Right forelimb (tissue), 1 donor: ENCODE measurements at regions not wholly inside any gene's neighbourhood (a gene's known extent, or its start where the extent isn't known, plus 50 kb on each side); places are given as distances from the start of the nearest gene placed in this dataset.

Experiments used
- DNase-seq: peaks from one replicate; pipeline ENCODE4 v3.0.0-alpha.2; 2018

DNA sequence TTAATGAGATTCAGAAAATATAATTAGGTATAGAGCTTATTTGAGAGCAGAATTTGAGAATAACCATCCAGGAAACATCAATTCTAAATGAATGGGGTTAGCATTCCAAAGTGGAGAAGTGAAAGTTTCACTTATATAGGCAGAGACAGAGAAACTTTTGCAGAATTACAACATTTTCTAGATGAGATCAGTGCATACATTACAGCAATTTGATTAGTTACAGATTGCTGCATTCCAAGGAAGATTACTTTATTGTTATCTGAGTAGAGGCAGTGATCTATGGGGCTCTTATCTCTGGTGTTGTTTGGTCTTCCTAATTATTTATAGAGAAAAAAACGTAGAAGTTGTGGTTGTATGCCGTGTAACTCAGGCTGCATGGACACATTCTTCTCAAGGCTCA is 373.8 kb upstream of the SYT4 start:
- no peak for DNase-seq

DNA sequence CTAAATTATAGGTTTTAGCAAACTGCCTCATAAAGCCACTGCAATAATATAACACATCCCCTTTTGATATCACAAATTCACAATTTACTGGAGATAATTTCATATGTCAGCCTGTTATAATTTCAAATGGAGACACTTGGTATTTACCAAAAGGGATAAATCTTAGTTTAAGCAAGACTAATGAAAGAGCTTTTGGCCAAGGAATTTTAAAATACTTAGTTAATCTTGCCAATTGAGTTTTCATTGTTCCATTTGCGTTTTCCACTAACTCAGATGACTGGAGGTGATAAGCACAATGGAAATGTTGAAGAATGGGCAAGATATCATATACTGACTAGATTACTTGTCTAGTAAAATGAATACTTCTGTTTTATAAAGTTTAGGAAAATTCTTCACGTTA is 379.3 kb upstream of the SYT4 start:
- no peak for DNase-seq

GRCh38 chr18:43661570-43661969 is 384.3 kb upstream of the SYT4 start:
- no peak for DNase-seq

DNA sequence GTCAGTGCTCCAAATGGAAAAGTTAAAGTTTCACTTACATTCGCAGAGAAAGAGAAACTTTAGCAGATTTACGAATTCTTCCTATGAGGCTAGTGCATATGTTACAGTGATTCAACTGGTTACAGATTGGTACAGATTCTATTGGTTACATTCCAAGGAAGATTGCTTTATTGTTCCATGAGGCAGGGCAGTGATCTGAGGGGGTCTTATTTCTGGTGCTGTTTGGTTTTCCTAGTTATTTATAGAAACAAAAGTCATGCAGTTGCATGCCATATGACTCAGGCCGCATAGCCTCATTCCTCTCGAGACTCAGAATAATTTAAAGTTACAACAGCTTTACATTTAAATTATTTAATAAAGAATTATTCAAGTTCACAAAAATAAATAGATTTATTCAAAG is 385.4 kb upstream of the SYT4 start:
- no peak for DNase-seq

- DNase-seq: no peak
Measured at GRCh38 chr18:43663159-43663558, 385.9 kb upstream of the SYT4 start.

DNA sequence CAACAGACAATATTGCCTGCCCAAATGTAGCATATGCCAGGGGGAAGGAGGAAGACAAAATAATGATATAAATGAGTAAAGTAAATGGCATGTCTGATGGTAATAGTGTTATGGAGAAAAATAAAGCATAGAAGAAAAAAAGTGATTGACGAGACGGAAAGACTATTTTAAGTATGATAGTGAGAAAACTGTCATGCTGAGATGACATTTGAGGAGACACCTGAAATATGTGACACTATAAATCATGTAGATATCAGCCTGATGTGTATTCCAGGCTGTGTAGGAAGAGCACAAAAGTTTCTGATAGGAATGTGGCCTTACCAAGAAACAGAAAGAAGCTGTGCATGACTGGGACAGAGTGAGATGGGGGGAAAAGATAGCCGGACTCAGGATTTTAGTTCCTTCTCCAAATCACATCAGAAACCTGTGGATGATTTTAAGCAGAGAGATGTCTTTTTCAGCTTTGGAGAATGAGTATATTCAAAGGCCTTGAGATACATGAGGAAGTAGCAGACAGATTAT is 387.3 kb upstream of the SYT4 start:
- DNase-seq: no peak

- DNase-seq: no peak
Measured at GRCh38 chr18:43665105-43665788, 388.0 kb upstream of the SYT4 start.

DNA sequence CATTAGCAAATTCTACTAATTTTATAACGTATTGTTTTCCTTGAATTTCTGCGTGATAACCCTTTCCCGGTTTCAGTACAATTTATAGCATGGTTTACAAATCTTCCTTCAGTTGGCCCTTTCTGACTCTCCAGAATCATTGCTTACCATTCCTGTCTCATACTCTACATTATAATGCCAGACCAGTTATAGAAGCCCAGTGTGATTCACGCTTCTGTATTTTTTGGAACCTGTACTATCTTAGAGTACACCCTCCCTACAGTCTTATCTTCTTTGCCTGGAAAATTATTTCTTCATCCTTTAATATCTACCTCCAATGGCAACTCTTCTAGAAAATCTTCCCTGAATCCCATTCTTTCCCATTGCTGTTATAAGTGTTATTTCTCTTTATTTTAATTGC is 391.6 kb upstream of the SYT4 start:
- DNase-seq: no peak

DNA sequence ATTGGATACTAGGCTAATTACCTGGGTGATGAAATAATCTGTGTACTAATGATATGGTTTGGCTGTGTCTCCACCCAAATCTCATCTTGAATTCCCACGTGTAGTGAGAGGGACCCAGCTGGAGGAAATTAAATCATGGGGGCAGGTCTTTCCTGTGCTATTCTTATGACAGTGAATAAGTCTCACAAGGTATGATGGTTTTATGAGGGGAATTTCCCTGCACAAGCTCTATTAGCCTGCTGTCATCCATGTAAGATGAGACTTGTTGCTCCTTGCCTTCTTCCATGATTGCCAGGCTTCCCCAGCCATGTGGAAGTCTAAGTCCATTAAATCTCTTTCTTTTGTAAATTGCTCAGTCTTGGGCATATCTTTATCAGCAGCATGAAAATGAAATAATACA is 394.1 kb upstream of the SYT4 start:
- DNase-seq: no peak

DNA sequence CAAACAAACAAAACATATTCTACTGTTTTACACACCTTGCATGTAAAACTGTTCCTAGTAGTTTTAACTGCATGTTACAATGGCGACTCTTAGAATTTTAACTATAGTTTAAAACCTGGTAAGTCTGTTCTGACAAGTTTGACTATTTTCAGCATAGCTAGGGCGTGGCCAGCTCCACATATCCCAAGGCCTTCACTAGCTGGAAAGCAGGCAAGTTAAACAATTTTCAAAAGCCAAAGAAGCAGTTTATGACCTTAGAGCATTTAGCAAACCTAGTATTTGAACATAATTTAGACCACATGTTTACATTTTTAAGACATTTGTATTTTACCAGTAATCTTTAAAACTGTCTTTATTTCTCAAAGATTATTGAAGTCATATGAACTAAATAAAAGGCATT is 402.8 kb upstream of the SYT4 start:
- no peak for DNase-seq

- no peak for DNase-seq
Measured at GRCh38 chr18:43681661-43682060, 404.4 kb upstream of the SYT4 start.

DNA sequence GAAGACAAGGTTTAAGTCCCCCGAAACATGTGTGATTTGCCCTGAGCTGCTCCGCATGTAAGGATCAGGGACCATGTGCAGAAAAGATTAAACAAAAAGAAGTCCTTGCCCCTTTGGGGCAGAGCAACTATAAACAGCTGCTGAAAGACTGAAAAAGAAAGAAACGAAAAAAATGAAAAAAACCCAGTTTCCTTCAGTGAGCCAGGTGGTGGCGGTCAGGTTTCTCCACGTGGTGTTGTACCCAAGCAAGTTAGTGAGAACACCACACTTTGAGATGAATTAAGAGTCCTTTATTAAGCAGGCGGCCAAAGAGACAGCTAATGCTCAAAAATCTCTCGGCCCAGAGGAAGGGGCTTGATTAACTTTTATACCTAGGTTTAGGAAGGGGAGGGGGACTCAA is 404.9 kb upstream of the SYT4 start:
- no peak for DNase-seq

GRCh38 chr18:43686709-43687108 is 409.4 kb upstream of the SYT4 start:
- no peak for DNase-seq

DNA sequence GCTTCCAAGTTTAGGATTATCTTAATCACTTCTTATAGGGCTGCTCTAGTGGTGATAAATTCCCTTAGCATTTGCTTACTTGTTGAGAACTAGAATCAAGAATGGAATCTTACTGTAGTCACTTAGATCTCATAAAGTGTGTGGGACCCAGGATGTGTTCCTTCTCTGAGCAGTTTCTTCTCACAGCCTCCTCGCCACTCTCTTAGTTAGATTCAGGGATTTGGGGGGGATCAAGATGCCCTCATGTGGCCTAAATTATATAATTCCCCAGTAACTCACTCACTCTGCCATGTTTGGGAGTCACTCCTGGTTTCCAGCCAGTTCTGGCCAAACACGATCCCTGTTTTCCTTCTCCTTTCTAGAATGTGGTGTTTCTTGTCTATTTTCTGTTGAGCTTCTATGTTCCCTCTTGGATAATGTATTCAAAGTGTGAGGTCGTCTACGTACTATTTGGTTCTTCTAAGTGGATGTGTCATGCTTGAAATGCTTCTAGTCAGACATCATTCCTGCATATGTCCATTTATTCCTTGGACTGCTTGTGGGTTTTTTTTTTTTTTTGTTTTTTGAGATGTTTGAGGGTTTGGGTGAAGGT is 414.9 kb upstream of the SYT4 start:
- no peak for DNase-seq

GRCh38 chr18:43702399-43702798 is 425.1 kb upstream of the SYT4 start:
- DNase-seq: no peak

GRCh38 chr18:43703050-43703449 is 425.8 kb upstream of the SYT4 start:
- DNase-seq: no peak

DNA sequence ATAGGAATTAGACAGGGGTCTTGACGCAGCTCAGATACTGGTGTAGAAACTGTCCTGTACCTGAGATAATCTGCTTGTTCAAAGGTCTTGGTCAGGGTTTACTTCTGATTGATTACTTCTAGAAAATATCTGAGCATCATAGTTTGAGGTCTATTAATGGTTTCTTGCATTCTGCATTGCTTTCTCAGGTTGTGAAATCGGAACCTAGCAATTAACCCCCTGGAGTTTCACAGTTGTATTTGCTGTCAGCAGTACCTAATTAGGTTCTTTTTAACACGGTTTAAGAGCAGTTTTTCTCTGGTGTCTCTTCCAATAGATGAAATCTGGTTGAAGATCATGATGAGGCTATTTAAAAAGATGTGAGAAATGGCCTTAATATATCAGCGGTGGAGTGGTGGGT is 428.6 kb upstream of the SYT4 start:
- no peak for DNase-seq

- no peak for DNase-seq
Measured at GRCh38 chr18:43710135-43710534, 432.8 kb upstream of the SYT4 start.

GRCh38 chr18:43714343-43715010 is 437.2 kb upstream of the SYT4 start:
- DNase-seq: no peak

DNA sequence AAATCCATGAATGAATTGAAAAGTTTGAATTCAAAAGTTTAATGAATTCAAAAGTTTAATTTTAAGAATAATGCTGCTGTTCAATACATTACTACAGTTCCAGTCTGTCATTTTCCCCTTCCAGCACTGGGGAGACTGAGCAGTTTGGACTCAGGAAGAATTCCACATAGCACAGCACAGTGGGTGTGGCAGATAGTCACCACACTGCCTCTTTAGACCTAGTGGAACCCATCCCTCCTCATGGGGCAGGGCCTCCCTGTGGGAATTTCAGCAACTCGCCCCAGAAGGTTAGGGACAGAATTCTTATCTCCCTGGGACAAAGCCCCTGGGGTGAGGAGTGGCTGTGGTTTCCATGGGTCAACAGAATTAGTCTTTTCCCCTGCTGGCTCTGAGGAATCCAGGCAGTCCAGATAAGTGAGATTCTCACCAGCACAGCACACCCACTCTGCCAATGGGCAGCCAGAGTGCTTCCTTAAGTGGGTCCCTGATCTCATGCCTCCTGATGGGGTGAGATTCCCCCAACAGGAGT is 442.0 kb upstream of the SYT4 start:
- DNase-seq: no peak

DNA sequence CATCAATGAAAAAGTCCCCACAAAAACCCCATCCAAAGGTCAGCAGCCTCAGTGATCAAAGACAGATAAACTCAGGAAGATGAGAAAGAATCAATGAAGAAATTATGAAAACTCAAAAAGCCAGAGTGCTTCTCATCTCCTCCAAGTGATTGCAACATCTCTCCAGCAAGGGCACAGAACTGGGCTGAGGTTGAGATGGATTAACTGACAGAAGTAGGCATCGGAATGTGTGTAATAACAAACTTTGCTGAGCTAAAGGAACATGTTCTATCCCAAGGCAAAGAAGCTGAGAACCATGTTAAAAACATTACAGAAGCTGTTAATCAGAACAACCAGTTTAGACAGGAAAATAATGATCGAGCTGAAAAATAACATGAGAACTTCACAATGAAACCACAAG is 442.8 kb upstream of the SYT4 start:
- DNase-seq: no peak

GRCh38 chr18:43735570-43735969 is 458.3 kb upstream of the SYT4 start:
- no peak for DNase-seq

DNA sequence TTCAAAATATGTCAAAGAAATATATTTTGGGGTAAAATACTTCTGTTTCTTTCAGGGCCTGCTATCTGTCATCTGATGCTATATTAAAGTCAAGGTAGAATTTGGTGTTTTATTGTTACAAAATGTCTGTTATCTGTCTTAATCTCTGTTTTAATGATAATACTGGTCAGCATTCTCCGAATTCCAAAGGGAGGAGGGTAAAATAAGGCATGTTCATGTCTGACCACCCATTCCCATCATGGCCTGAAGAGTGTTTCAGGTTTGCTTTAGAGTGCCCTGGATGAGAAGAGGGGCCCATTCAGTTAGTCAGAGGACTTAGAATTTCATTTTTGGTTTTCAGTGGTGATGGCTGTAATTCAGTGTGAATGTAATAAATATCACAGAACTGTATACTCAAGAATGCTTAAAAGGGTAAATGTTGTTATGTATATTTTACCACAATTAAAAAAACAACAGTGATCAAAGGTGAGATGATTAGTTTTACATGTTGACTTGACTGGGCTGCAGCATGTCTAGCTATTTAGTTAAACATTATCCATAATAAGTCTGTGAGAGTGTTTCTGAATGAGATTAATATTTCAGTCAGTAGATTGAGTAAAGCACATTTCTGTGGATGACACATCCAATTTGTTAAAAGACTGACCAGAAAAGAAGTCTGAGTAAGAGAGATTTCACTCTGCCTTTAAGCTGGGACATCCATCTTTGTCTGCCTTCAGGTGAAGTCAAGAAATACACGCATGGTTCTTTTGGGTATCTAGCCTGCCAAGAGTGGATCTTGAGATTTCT is 467.9 kb upstream of the SYT4 start:
- DNase-seq: no peak
